ENCODE measurements at regions not wholly inside any gene's neighbourhood (a gene's known extent, or its start where the extent isn't known, plus 50 kb on each side); places are given as distances from the start of the nearest gene placed in this dataset.

- TF ChIP-seq POLR2A (IDR thresholded peaks at IDR 0.05) = no peak
- TF ChIP-seq CTCF (IDR thresholded peaks at IDR 0.05) = no peak
Measured at GRCh38 chr22:49618677-49618953, 209.1 kb downstream of the BRD1 start.

Measured in adrenal gland (tissue), 5 donors.